ENCODE measurements at regions not wholly inside any gene's neighbourhood (a gene's known extent, or its start where the extent isn't known, plus 50 kb on each side); places are given as distances from the start of the nearest gene placed in this dataset.
"Not testable (repeated sequence)": the region's sequence is repeated elsewhere in the genome, so short reads cannot be mapped to it uniquely, and the experiment has no call there.

DNA sequence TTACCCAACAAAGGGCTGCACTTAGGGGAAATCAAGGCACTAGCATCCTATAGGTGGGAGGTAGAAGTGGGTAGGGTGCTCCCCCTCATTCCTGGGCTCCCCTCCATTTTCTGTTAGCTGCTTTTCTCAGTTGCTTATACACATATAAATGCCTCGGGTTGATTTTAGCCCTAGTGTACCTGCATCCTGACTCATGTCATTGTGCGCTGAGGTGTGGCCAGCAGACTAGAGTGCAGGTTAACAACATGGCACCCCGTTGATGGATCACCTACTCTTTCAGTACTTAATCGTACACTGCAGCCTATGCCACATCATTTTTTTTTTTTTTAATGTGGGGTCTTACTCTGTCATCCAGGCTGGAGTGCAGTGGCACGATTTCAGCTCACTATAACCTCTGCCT, 144.0 kb upstream of the ITGB1 start:
- DNase-seq (ENCODE audit: low read depth in 3 of 3, low spot score in 2 of 3) = no peak

DNA sequence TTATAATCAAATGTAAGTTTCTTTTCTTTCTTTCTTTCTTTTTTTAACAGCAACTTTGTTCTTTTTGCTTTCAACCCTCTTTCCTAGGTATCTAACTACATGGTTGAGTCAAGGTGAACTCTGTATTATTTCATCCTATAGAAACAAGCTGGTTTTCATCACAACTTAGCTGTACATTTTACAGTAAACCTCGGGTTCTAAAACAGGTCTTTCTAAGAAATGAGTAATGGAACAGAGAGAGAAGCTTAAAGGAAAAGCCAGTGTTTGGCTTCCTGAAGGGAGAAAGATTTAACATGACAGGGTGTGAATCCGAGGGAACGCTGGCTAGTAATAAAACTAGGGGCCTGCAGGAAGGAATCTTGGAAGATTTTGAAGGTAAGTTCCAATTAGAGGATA, 143.4 kb upstream of the ITGB1 start:
- DNase-seq (ENCODE audit: low read depth in 3 of 3, low spot score in 2 of 3) = no peak

- no peak for DNase-seq (ENCODE audit: low read depth in 3 of 3, low spot score in 2 of 3)
These were observed 142.9 kb upstream of the ITGB1 start for GRCh38 chr10:33100781-33101391.

GRCh38 chr10:33099748-33100147, 141.7 kb upstream of the ITGB1 start:
- DNase-seq (ENCODE audit: low read depth in 3 of 3, low spot score in 2 of 3) = no peak

DNA sequence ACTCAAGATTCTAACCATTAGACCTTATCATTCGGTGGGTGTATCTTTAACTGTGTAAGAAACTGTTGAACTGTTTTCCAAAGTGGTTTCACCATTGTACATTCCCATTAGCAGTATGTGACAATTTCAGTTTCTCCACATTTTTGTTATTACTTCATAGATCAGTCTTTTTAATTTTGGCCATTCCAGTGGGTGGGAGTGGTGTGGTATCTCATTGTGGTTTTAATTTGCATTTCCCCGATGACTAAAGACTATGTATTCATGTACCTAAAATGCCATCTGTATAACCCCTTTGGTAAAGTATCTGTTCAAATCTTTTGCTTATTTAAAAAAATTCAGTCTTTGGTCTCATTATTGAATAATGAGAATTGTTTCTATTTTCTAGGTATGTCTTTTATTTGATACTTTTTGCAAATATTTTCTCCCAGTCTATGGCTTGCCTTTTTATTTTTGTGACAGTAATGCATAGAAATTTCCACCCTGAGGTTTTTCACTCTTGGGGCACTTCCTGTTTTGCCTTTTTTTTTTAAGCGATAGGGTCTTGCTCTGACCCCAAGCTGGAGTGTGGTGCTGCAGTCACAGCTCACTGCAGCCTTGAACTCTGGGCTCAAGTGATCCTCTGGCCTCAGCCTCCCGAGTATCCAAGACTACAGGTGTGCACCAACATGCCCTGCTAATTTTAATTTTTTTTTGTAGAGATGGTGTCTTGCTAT, 141.1 kb upstream of the ITGB1 start:
- no peak for DNase-seq (ENCODE audit: low read depth in 3 of 3, low spot score in 2 of 3)

- no peak for DNase-seq (ENCODE audit: low read depth in 3 of 3, low spot score in 2 of 3)
These were observed 138.1 kb upstream of the ITGB1 start for GRCh38 chr10:33095867-33096815.

DNA sequence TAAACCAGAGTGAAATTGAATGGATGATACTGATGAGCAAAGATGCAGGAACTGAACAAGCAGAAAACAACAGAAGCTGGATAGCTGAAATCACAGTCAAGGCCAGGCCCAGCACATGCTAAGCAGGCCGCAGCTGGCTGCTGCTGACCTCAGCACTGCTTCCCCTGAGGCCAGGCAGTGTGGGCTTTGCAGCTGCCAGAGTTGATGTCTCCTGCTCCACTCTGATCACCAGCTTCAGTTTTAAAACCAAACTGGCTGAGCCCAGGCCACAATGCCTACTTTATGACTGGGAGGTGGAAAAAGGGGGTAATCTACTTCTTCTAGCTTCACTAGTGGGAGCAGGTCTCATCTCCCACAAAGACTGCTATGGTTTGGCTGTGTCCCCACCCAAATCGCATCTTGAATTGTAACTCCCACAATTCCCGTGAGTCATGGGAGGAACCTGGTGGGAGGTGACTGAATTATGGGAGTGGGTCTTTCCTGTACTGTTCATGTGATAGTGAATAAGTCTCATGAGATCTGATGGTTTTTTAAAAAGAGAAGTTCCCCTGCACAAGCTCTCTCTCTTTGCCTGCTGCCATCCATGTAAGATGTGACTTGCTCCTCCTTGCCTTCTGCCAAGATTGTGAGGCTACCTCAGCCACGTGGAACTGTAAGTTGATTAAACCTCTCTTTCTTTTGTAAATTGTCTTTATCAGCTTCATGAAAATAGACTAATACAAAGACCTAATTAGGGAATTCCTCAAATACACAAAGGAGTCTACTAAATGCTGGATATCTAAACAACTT, 136.4 kb upstream of the ITGB1 start:
- DNase-seq (ENCODE audit: low read depth in 3 of 3, low spot score in 2 of 3) = no peak

DNA sequence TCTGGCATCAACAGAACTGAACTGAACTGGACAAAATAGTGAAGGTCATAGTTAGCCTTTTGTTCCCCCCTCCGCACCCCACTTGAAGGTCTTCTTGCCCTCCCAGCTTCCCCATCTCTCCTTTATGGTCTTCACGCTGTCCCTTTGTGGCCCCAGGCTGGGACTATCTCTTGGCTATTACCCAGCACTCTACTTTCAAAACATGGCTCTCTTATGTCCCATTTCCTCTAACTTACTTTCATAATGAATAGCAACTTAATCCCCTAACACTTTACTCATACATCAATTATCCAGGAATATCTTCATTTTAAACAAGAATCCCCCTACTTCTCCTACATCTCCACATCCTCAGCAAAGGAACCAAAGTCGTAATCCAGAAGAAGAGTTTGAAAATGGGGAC, 135.3 kb upstream of the ITGB1 start:
- DNase-seq (ENCODE audit: low read depth in 3 of 3, low spot score in 2 of 3) = no peak

GRCh38 chr10:33092596-33092995, 134.6 kb upstream of the ITGB1 start:
- no peak for DNase-seq (ENCODE audit: low read depth in 3 of 3, low spot score in 2 of 3)

GRCh38 chr10:33091201-33091600, 133.2 kb upstream of the ITGB1 start:
- DNase-seq (ENCODE audit: low read depth in 3 of 3, low spot score in 2 of 3) = no peak

DNA sequence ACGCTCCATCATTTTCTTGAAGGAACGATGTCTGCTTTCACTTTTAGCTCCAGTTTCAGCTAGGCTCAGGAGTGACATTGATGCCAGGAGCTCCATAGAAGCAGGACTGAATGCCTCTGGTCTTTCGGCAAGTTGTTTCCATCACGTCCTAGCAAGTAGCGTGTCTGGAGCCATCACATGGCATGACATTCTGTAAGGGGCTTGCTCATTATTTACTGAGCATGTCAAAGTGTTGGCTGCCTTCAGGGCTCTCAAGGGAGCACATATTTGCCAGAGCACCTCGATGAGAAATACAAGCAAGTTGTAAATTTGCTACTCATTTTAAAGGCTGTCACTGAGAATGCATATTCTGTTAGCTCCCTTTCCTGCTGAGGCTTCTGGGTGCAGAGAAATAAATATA, 131.0 kb upstream of the ITGB1 start:
- DNase-seq (ENCODE audit: low read depth in 3 of 3, low spot score in 2 of 3) = no peak

- DNase-seq (ENCODE audit: low read depth in 3 of 3, low spot score in 2 of 3) = no peak
These were observed 129.9 kb upstream of the ITGB1 start for GRCh38 chr10:33087922-33088321.

- no peak for DNase-seq (ENCODE audit: low read depth in 3 of 3, low spot score in 2 of 3)
These were observed 129.1 kb upstream of the ITGB1 start for GRCh38 chr10:33087152-33087551.

DNA sequence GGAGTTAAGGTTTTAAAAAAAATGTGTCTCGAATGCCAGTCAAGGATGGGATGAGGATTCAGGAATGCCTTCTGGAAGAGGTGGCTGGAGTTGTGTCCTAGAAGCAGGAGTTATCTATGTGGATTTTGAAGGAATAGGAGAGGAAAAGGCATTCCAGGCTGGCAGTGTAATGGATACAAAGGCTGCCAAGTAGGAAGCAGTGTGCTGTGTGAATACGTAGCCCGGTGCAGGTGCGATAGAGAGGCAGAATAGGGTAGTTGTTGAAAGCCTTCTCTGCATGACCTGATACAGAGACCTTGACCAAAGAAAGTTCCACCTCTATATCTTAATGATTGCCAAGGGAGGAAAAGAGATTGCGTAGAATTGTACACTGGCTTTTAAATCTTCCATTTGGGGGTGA, 128.1 kb upstream of the ITGB1 start:
- no peak for DNase-seq (ENCODE audit: low read depth in 3 of 3, low spot score in 2 of 3)

GRCh38 chr10:33085313-33085833, 127.3 kb upstream of the ITGB1 start:
- DNase-seq (ENCODE audit: low read depth in 3 of 3, low spot score in 2 of 3) = no peak

- DNase-seq (ENCODE audit: low read depth in 3 of 3, low spot score in 2 of 3) = no peak
These were observed 126.4 kb upstream of the ITGB1 start for GRCh38 chr10:33084453-33084852.

GRCh38 chr10:33082373-33082895, 124.4 kb upstream of the ITGB1 start:
- DNase-seq (ENCODE audit: low read depth in 3 of 3, low spot score in 2 of 3) = peak; percentile 32 to 38 (median 33)

DNA sequence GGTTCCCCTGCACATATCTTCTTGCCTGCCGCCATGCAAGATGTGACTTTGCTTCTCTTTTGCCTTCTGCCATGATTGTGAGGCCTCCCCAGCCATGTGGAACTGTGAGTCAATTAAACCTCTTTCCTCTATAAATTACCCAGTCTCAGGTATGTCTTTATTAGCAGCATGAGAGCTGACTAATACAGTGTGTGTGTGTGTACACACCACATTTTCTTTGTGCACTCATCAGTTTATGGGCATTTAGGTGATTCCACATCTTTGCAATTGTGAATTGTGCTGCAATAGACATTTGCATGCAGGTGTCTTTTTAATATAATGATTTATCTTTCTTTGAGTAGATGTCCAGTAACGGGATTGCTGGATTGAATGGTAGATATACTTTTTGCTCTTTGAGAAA, 122.4 kb upstream of the ITGB1 start:
- not testable (repeated sequence) for DNase-seq (ENCODE audit: low read depth in 3 of 3, low spot score in 2 of 3)

DNA sequence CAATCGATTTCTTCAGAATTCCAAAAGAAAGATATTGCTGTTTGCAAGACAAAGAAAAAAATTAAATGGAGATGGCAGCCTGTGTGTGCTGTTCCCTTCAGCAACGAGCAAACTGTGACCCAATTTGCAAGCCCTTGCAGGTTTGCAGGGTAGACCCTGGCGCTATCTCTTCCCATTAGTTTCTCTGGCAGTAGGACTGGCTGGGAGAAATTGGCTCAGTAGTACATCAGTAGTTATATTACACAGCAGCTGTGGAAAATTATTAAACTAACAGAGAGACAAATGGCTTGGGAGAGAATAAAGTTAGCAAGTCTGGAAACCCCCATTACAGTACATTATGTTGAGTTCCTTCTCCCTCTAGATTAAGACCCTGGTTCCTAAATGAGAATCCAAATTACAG, 116.4 kb upstream of the ITGB1 start:
- DNase-seq (ENCODE audit: low read depth in 3 of 3, low spot score in 2 of 3) = no peak
